GM12864 (cell line): ENCODE measurements at regions not wholly inside any gene's neighbourhood (a gene's known extent, or its start where the extent isn't known, plus 50 kb on each side); places are given as distances from the start of the nearest gene placed in this dataset.

Source experiments
- DNase-seq: peaks from one replicate; pipeline ENCODE4 v3.0.0-alpha.2; 2011; ENCODE audit warnings: low read depth
- H3K4me3 ChIP-seq: 2 replicates; pipeline ENCODE4 v1.5.1; 2011; ENCODE audit warnings: mild to moderate bottlenecking, low read depth, low read length, control low read depth
- CTCF ChIP-seq: IDR thresholded peaks from 2 replicates; pipeline ENCODE4 v1.5.1; 2011; ENCODE audit warnings: low read depth, mild to moderate bottlenecking, moderate library complexity, low read length, control low read depth, inconsistent platforms; ENCODE audit errors: missing control alignments

- no peak for DNase-seq
- TF ChIP-seq CTCF, result no peak
- H3K4me3 ChIP-seq, result no peak overlapping the region
These were observed 991.7 kb downstream of the EFNB2 start for GRCh38 chr13:105543742-105544141.

- TF ChIP-seq CTCF, result no peak
- no peak for DNase-seq
- no peak overlapping the region for H3K4me3 ChIP-seq
These were observed 993.9 kb downstream of the EFNB2 start for GRCh38 chr13:105541565-105541964.

- no peak for TF ChIP-seq CTCF
These were observed 997.1 kb downstream of the EFNB2 start for GRCh38 chr13:105538346-105538745.

GRCh38 chr13:105537113-105537512 is 998.3 kb downstream of the EFNB2 start:
- H3K4me3 ChIP-seq, result no peak overlapping the region
- TF ChIP-seq CTCF, result no peak
- no peak for DNase-seq

More at GRCh38 chr13:105538346-105538745, 997.1 kb downstream of the EFNB2 start:
- H3K4me3 ChIP-seq, result no peak overlapping the region
- DNase-seq, result no peak

GRCh38 chr13:105530468-105530867 is 1005.0 kb downstream of the EFNB2 start:
- TF ChIP-seq CTCF, result no peak
- H3K4me3 ChIP-seq, result no peak overlapping the region
- no peak for DNase-seq

- no peak for DNase-seq
- no peak overlapping the region for H3K4me3 ChIP-seq
- TF ChIP-seq CTCF, result no peak
These were observed 1008.3 kb downstream of the EFNB2 start for GRCh38 chr13:105527127-105527526.

- DNase-seq, result no peak
- H3K4me3 ChIP-seq, result no peak overlapping the region
- TF ChIP-seq CTCF, result no peak
These were observed 1015.7 kb downstream of the EFNB2 start for GRCh38 chr13:105519771-105520170.
